ENCODE measurements at regions not wholly inside any gene's neighbourhood (a gene's known extent, or its start where the extent isn't known, plus 50 kb on each side); places are given as distances from the start of the nearest gene placed in this dataset.

GRCh38 chr2:10966741-10967140, 55.0 kb downstream of the KCNF1 start:
- H3K4me3 ChIP-seq = no peak overlapping the region
- no peaks in the 10 kb centered on the region for H3F3A ChIP-seq (ENCODE audit: insufficient read depth, low read depth)
- H3K79me2 ChIP-seq (ENCODE audit: low read depth) = no peaks in the 10 kb centered on the region
- TF ChIP-seq CTCF (conservative IDR thresholded peaks at IDR 0.05) (no peak), EZH2 (IDR thresholded peaks at IDR 0.05; ENCODE audit: low read depth) (no peak)
- H3K4me1 ChIP-seq (replicated peaks; ENCODE audit: insufficient read depth) = no peaks in the 10 kb centered on the region
- H3K27me3 ChIP-seq (ENCODE audit: insufficient read depth, low read depth) = 0 out of 2 replicates have a peak, but pooled peaks cover 5% of the 10 kb centered on the region
- CTCF ChIA-PET = no interaction called here
- H3K9me3 ChIP-seq (ENCODE audit: insufficient read depth, low read depth) = no peaks in the 10 kb centered on the region
- intact Hi-C loops (cut with micrococcal nuclease; ENCODE audit: unreplicated experiment) = no loop called here
- no peak overlapping the region for H2AFZ ChIP-seq
- H3K27ac ChIP-seq = no peak overlapping the region
- POLR2A ChIA-PET (ENCODE audit: unreplicated experiment) = no interaction called here
- no peaks in the 10 kb centered on the region for H3K9me2 ChIP-seq (ENCODE audit: insufficient read depth)
- no TSS peak for BruUV-seq (replicated peaks)
- no peaks in the 10 kb centered on the region for H4K20me1 ChIP-seq (ENCODE audit: insufficient read depth)
- no peak for DNase-seq
- no peak overlapping the region for H3K4me2 ChIP-seq
- H3K36me3 ChIP-seq (ENCODE audit: low read depth) = no peaks in the 10 kb centered on the region

- intact Hi-C loops (cut with micrococcal nuclease; ENCODE audit: unreplicated experiment) = no loop called here
These were observed 56.4 kb downstream of the KCNF1 start for GRCh38 chr2:10968176-10968575.

GRCh38 chr2:10970666-10971065, 58.9 kb downstream of the KCNF1 start:
- H3K9me3 ChIP-seq (ENCODE audit: insufficient read depth, low read depth) = no peaks in the 10 kb centered on the region
- H2AFZ ChIP-seq = no peak overlapping the region
- H3F3A ChIP-seq (ENCODE audit: insufficient read depth, low read depth) = no peaks in the 10 kb centered on the region
- H3K27ac ChIP-seq = no peak overlapping the region
- CTCF ChIA-PET = no interaction called here
- H4K20me1 ChIP-seq (ENCODE audit: insufficient read depth) = no peaks in the 10 kb centered on the region
- intact Hi-C loops (cut with micrococcal nuclease; ENCODE audit: unreplicated experiment) = no loop called here
- no TSS peak for BruUV-seq (replicated peaks)
- no peaks in the 10 kb centered on the region for H3K79me2 ChIP-seq (ENCODE audit: low read depth)
- POLR2A ChIA-PET (ENCODE audit: unreplicated experiment) = no interaction called here
- no peak for TF ChIP-seq CTCF (conservative IDR thresholded peaks at IDR 0.05)
- no peak for TF ChIP-seq EZH2 (IDR thresholded peaks at IDR 0.05; ENCODE audit: low read depth)
- no peaks in the 10 kb centered on the region for H3K27me3 ChIP-seq (ENCODE audit: insufficient read depth, low read depth)
- no peak for DNase-seq
- no peaks in the 10 kb centered on the region for H3K36me3 ChIP-seq (ENCODE audit: low read depth)
- no peaks in the 10 kb centered on the region for H3K9me2 ChIP-seq (ENCODE audit: insufficient read depth)
- H3K4me3 ChIP-seq = no peak overlapping the region
- no peak overlapping the region for H3K4me2 ChIP-seq
- no peaks in the 10 kb centered on the region for H3K4me1 ChIP-seq (replicated peaks; ENCODE audit: insufficient read depth)

More at GRCh38 chr2:10968176-10968575, 56.4 kb downstream of the KCNF1 start:
- H3K9me3 ChIP-seq (ENCODE audit: insufficient read depth, low read depth) = no peaks in the 10 kb centered on the region
- no peaks in the 10 kb centered on the region for H3K9me2 ChIP-seq (ENCODE audit: insufficient read depth)
- BruUV-seq (replicated peaks) = no TSS peak
- DNase-seq = no peak
- CTCF ChIA-PET = no interaction called here
- H2AFZ ChIP-seq = no peak overlapping the region
- H3K4me3 ChIP-seq = no peak overlapping the region
- H3K36me3 ChIP-seq (ENCODE audit: low read depth) = no peaks in the 10 kb centered on the region
- no peaks in the 10 kb centered on the region for H4K20me1 ChIP-seq (ENCODE audit: insufficient read depth)
- no peaks in the 10 kb centered on the region for H3K4me1 ChIP-seq (replicated peaks; ENCODE audit: insufficient read depth)
- no peaks in the 10 kb centered on the region for H3F3A ChIP-seq (ENCODE audit: insufficient read depth, low read depth)
- no peak overlapping the region for H3K27ac ChIP-seq
- POLR2A ChIA-PET (ENCODE audit: unreplicated experiment) = no interaction called here
- H3K4me2 ChIP-seq = no peak overlapping the region
- H3K79me2 ChIP-seq (ENCODE audit: low read depth) = no peaks in the 10 kb centered on the region
- H3K27me3 ChIP-seq (ENCODE audit: insufficient read depth, low read depth) = 0 out of 2 replicates have a peak, but pooled peaks cover 5% of the 10 kb centered on the region
- TF ChIP-seq CTCF (conservative IDR thresholded peaks at IDR 0.05) (no peak), EZH2 (IDR thresholded peaks at IDR 0.05; ENCODE audit: low read depth) (no peak)
